Stimulated activated CD4-positive, alpha-beta T cell treated with anti-CD3 and anti-CD28 coated beads, TNF-alpha, amount 100 ng/mL, for 24 hours (primary cell): ENCODE measurements at regions not wholly inside any gene's neighbourhood (a gene's known extent, or its start where the extent isn't known, plus 50 kb on each side); places are given as distances from the start of the nearest gene placed in this dataset.

ENCODE experiments used
- DNase-seq, 3 experiments: peaks; one replicate each; pipeline ENCODE4 v3.0.0-alpha.2; 2020; ENCODE audit warnings: low read depth in 3 of 3

GRCh38 chr6:144335311-144335861 lies 50.3 kb downstream of the UTRN start:
- DNase-seq: no peak

- DNase-seq: no peak
Measured at GRCh38 chr6:144335914-144336313, 50.8 kb downstream of the UTRN start.

- no peak for DNase-seq
Measured at GRCh38 chr6:144336900-144337299, 51.8 kb downstream of the UTRN start.

GRCh38 chr6:144338474-144338873 lies 53.3 kb downstream of the UTRN start:
- DNase-seq: no peak

GRCh38 chr6:144338951-144339700 lies 54.0 kb downstream of the UTRN start:
- no peak for DNase-seq

- DNase-seq: no peak
Measured at GRCh38 chr6:144339859-144340452, 54.8 kb downstream of the UTRN start.

GRCh38 chr6:144340541-144341371 lies 55.6 kb downstream of the UTRN start:
- DNase-seq: no peak

- DNase-seq: no peak
Measured at GRCh38 chr6:144341831-144342527, 56.8 kb downstream of the UTRN start.

GRCh38 chr6:144343701-144344428 lies 58.7 kb downstream of the UTRN start:
- DNase-seq: no peak

- DNase-seq: no peak
Measured at GRCh38 chr6:144344646-144345045, 59.5 kb downstream of the UTRN start.

GRCh38 chr6:144345451-144345850 lies 60.3 kb downstream of the UTRN start:
- no peak for DNase-seq

- DNase-seq: no peak
Measured at GRCh38 chr6:144346719-144347447, 61.7 kb downstream of the UTRN start.

- DNase-seq: no peak
Measured at GRCh38 chr6:144347448-144347759, 62.3 kb downstream of the UTRN start.

- no peak for DNase-seq
Measured at GRCh38 chr6:144347933-144348332, 62.8 kb downstream of the UTRN start.

GRCh38 chr6:144349690-144350527 lies 64.8 kb downstream of the UTRN start:
- DNase-seq: no peak

GRCh38 chr6:144350528-144350880 lies 65.4 kb downstream of the UTRN start:
- no peak for DNase-seq

GRCh38 chr6:144351379-144352127 lies 66.4 kb downstream of the UTRN start:
- DNase-seq: no peak

GRCh38 chr6:144352331-144352730 lies 67.2 kb downstream of the UTRN start:
- no peak for DNase-seq

- no peak for DNase-seq
Measured at GRCh38 chr6:144353871-144354314, 68.8 kb downstream of the UTRN start.
